Fibroblast of lung (primary cell): ENCODE measurements at regions not wholly inside any gene's neighbourhood (a gene's known extent, or its start where the extent isn't known, plus 50 kb on each side); places are given as distances from the start of the nearest gene placed in this dataset.

ENCODE experiments used
- EZH2 ChIP-seq: IDR thresholded peaks from 2 replicates; pipeline ENCODE4 v1.5.1; 2012; ENCODE audit warnings: low read length, control low read depth, mild to moderate bottlenecking; ENCODE audit errors: missing control alignments
- TF ChIP-seq, protein P1 (sequence below), 2 donors: IDR thresholded peaks in 1 of 2; conservative IDR thresholded peaks in 1 of 2; 1 replicate in 1 of 2; 2 replicates in 1 of 2; pipeline ENCODE4 v1.5.1; 2011 to 2012; ENCODE audit warnings: low read length in 2 of 2, control low read depth in 1 of 2, inconsistent platforms in 1 of 2, low read depth in 1 of 2, mild to moderate bottlenecking in 1 of 2

DNA sequence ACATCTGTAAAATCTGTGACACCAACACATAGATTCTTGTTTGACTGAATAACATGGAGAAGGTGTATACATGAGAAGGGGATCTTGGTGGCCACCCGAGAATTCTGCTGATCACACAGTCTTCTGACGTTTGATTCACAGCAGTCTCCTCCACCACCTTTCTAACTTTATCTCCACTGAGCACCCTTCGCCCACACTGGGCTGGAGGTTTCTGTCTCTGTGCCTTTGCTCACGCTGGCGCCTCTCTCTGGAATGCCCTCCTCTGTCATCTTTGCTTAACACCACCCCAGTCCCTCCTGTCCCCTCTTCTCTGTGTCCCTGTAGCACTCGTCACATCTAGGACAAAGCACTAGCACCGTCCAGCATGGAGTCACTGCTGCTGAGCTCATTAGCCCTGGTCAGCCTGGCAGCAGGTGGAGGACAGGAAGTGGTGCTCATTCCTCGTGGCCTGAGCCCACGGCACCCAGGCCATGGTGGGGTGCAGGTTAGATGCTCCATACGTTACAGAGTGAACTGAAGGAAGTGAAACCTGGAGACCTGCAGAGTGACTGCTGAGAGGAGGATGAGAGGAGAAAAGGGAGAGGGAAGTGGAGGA is 384.6 kb downstream of the UQCRFS1 start:
- TF ChIP-seq EZH2, result no peak
- TF ChIP-seq, protein P1, sequence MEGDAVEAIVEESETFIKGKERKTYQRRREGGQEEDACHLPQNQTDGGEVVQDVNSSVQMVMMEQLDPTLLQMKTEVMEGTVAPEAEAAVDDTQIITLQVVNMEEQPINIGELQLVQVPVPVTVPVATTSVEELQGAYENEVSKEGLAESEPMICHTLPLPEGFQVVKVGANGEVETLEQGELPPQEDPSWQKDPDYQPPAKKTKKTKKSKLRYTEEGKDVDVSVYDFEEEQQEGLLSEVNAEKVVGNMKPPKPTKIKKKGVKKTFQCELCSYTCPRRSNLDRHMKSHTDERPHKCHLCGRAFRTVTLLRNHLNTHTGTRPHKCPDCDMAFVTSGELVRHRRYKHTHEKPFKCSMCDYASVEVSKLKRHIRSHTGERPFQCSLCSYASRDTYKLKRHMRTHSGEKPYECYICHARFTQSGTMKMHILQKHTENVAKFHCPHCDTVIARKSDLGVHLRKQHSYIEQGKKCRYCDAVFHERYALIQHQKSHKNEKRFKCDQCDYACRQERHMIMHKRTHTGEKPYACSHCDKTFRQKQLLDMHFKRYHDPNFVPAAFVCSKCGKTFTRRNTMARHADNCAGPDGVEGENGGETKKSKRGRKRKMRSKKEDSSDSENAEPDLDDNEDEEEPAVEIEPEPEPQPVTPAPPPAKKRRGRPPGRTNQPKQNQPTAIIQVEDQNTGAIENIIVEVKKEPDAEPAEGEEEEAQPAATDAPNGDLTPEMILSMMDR (conservative IDR thresholded peaks at IDR 0.05 in 1 of 2, IDR thresholded peaks at IDR 0.05 in 1 of 2; ENCODE audit: low read depth in 1 of 2, low read length in 2 of 2), result no peak
